IMR-90 (cell line): ENCODE measurements at regions not wholly inside any gene's neighbourhood (a gene's known extent, or its start where the extent isn't known, plus 50 kb on each side); places are given as distances from the start of the nearest gene placed in this dataset.
A peak's percentile ranks its signal among the peaks of the same experiment; 100 is the strongest.

Experiments used
- ATAC-seq: fragments of 200-7000 bp; cut with Tn5 transposase; 2 replicates; pipeline ENCODE4 v1.9.1; 2020; ENCODE audit warnings: low read depth, mild to moderate bottlenecking, moderate library complexity
- BruUV-seq: library from RNA; stranded (reverse); fragments of 400-500 nt; replicated peaks from 2 replicates; lab custom pipeline; 2021; lab: Mats Ljungman, UMichigan
- CTCF ChIA-PET: fragments of 300-600 bp; formaldehyde crosslinking; extraction: SDS; loops from one replicate; lab custom pipeline; 2021; ENCODE audit warnings: antibody characterized with exemption; lab: Yijun Ruan, JAX
- POLR2A ChIA-PET: fragments of 300-600 bp; sonication (Branson Sonifier 250); formaldehyde crosslinking; loops from one replicate; lab custom pipeline; 2022; ENCODE audit warnings: antibody characterized with exemption; ENCODE audit not compliant: unreplicated experiment; lab: Charles Lee
- DNase-seq: peaks from one replicate; pipeline ENCODE4 v3.0.0; 2013
- H2AFZ ChIP-seq: replicated peaks from 2 replicates; pipeline ENCODE3; 2013; ENCODE audit warnings: low read length, mild to moderate bottlenecking; ENCODE audit not compliant: poor library complexity
- H2AK5ac ChIP-seq: 2 replicates; pipeline ENCODE4 v1.6.1; 2013; ENCODE audit warnings: low read depth, low read length, inconsistent platforms
- H2AK9ac ChIP-seq: replicated peaks from 2 replicates; pipeline ENCODE3; 2013; ENCODE audit warnings: mild to moderate bottlenecking, low read depth, low read length, moderate library complexity; ENCODE audit not compliant: poor library complexity
- H2BK120ac ChIP-seq: 2 replicates; pipeline ENCODE4 v1.6.1; 2013; ENCODE audit warnings: low read depth, low read length, inconsistent platforms
- H2BK15ac ChIP-seq: 3 replicates; pipeline ENCODE4 v1.6.1; 2013; ENCODE audit warnings: low read depth, low read length, inconsistent platforms
- H2BK20ac ChIP-seq: 2 replicates; pipeline ENCODE4 v1.6.1; 2013; ENCODE audit warnings: low read depth, mild to moderate bottlenecking, inconsistent platforms, low read length, moderate library complexity
- H2BK5ac ChIP-seq: 2 replicates; pipeline ENCODE4 v1.6.1; 2013; ENCODE audit warnings: mild to moderate bottlenecking, low read depth, low read length, inconsistent platforms; ENCODE audit not compliant: poor library complexity, severe bottlenecking
- H3K14ac ChIP-seq: replicated peaks from 2 replicates; pipeline ENCODE4 v1.6.1; 2013; ENCODE audit warnings: low read depth, low read length, inconsistent platforms
- H3K18ac ChIP-seq: 2 replicates; pipeline ENCODE4 v1.6.1; 2013; ENCODE audit warnings: low read depth, low read length, control low read depth
- H3K23ac ChIP-seq: 2 replicates; pipeline ENCODE4 v1.6.1; 2013; ENCODE audit warnings: low read depth, low read length, inconsistent platforms
- H3K27ac ChIP-seq: 2 replicates; pipeline ENCODE4 v1.5.1; 2013; ENCODE audit warnings: mild to moderate bottlenecking, control low read depth, low read length; ENCODE audit not compliant: insufficient read depth
- H3K27me3 ChIP-seq: 2 replicates; pipeline ENCODE4 v1.6.1; 2013; ENCODE audit warnings: low read length; ENCODE audit not compliant: control insufficient read depth, insufficient read depth
- H3K36me3 ChIP-seq: 2 replicates; pipeline ENCODE4 v1.6.1; 2013; ENCODE audit warnings: low read length, mixed read lengths; ENCODE audit not compliant: control insufficient read depth, insufficient read depth
- H3K4ac ChIP-seq: 2 replicates; pipeline ENCODE4 v1.6.1; 2013; ENCODE audit warnings: low read depth, low read length, inconsistent platforms
- H3K4me1 ChIP-seq: 2 replicates; pipeline ENCODE4 v1.6.1; 2013; ENCODE audit warnings: low read length, mixed read lengths; ENCODE audit not compliant: control insufficient read depth, insufficient read depth
- H3K4me2 ChIP-seq: 2 replicates; pipeline ENCODE4 v1.6.1; 2013; ENCODE audit warnings: low read depth, mild to moderate bottlenecking, control low read depth, low read length, moderate library complexity
- H3K4me3 ChIP-seq: 2 replicates; pipeline ENCODE4 v1.5.1; 2013; ENCODE audit warnings: low read depth, mild to moderate bottlenecking, control low read depth, low read length, moderate library complexity; ENCODE audit not compliant: insufficient read depth
- H3K56ac ChIP-seq: 2 replicates; pipeline ENCODE4 v1.6.1; 2013; ENCODE audit warnings: low read length, inconsistent platforms; ENCODE audit not compliant: insufficient read depth; ENCODE audit errors: extremely low read depth
- H3K79me1 ChIP-seq, 2 experiments: 2 replicates each; pipeline ENCODE4 v1.6.1; 2013; ENCODE audit warnings: low read length in 2 of 2, inconsistent platforms in 1 of 2, low read depth in 1 of 2
- H3K9ac ChIP-seq: 2 replicates; pipeline ENCODE4 v1.6.1; 2013; ENCODE audit warnings: low read depth, low read length, control low read depth
- H3K9me1 ChIP-seq: 2 replicates; pipeline ENCODE4 v1.6.1; 2013; ENCODE audit warnings: low read length, inconsistent platforms; ENCODE audit not compliant: insufficient read depth
- H3K9me3 ChIP-seq: 2 replicates; pipeline ENCODE4 v1.6.1; 2013; ENCODE audit warnings: low read length; ENCODE audit not compliant: control insufficient read depth, insufficient read depth
- H4K20me1 ChIP-seq: 2 replicates; pipeline ENCODE4 v1.6.1; 2013; ENCODE audit warnings: low read length, inconsistent platforms; ENCODE audit not compliant: insufficient read depth
- H4K5ac ChIP-seq: 2 replicates; pipeline ENCODE4 v1.6.1; 2013; ENCODE audit warnings: mild to moderate bottlenecking, low read depth, low read length, control low read depth
- H4K8ac ChIP-seq, 2 experiments: 2 replicates each; pipeline ENCODE4 v1.6.1; 2013; ENCODE audit warnings: low read depth in 2 of 2, low read length in 2 of 2, control low read depth in 1 of 2, inconsistent platforms in 1 of 2
- H4K91ac ChIP-seq: 2 replicates; pipeline ENCODE4 v1.6.1; 2013; ENCODE audit warnings: low read depth, low read length, inconsistent platforms; ENCODE audit not compliant: insufficient read depth
- CEBPB ChIP-seq: IDR thresholded peaks from 2 replicates; pipeline ENCODE4 v1.6.1; 2012; ENCODE audit warnings: low read depth, low read length, improper control_type of control experiment
- CHD1 ChIP-seq: IDR thresholded peaks from 2 replicates; pipeline ENCODE4 v1.6.1; 2012; ENCODE audit warnings: low read depth, low read length, improper control_type of control experiment
- MXI1 ChIP-seq: IDR thresholded peaks from 2 replicates; pipeline ENCODE4 v1.6.1; 2012; ENCODE audit warnings: low read depth, mild to moderate bottlenecking, low read length, moderate library complexity, borderline replicate concordance
- POLR2A ChIP-seq: IDR thresholded peaks from 2 replicates; pipeline ENCODE4 v1.6.1; 2012; ENCODE audit warnings: mild to moderate bottlenecking, low read depth, low read length
- RAD21 ChIP-seq: IDR thresholded peaks from 2 replicates; pipeline ENCODE4 v1.6.1; 2012; ENCODE audit warnings: low read length, improper control_type of control experiment
- SMC3 ChIP-seq: fragments of 150-350 bp; IDR thresholded peaks from 2 replicates; pipeline ENCODE4 v1.6.1; 2016; ENCODE audit warnings: low read depth, mild to moderate bottlenecking, antibody characterized with exemption, low read length, moderate library complexity
- WGBS, 2 experiments: methylation state at CpG; one replicate each; pipeline versions ENCODE4 v1.1.5 to v1.1.7; 2013; ENCODE audit warnings: missing lambda C conversion rate in 2 of 2; ENCODE audit not compliant: insufficient read length in 1 of 2; ENCODE audit errors: extremely low coverage in 2 of 2; 5-methylcytosine and 5-hydroxymethylcytosine counted together
- dilution Hi-C: fragments of 300-500 bp; cut with HindIII; formaldehyde crosslinking; loops from one replicate; pipeline ENCODE4 v1.14.3; 2018; ENCODE audit warnings: low sequenced_read_pairs; ENCODE audit not compliant: unreplicated experiment
- in situ Hi-C: fragments of 300-500 bp; cut with MboI; formaldehyde crosslinking; loops from 3 replicates; pipeline ENCODE4 v1.14.3; 2019; ENCODE audit warnings: low sequenced_read_pairs, inconsistent platforms, mixed read lengths
- intact Hi-C: fragments of 100-400 bp; cut with micrococcal nuclease; formaldehyde crosslinking; loops from 2 replicates; pipeline ENCODE4 v1.10.0; 2022
- TF ChIP-seq, protein P1 (sequence below): conservative IDR thresholded peaks from 2 replicates; pipeline ENCODE4 v1.5.1; 2012; ENCODE audit warnings: mild to moderate bottlenecking, low read depth, low read length, improper control_type of control experiment

- ChIA-PET POLR2A (no interaction called here), CTCF (no interaction called here)
- H4K91ac ChIP-seq: peak overlapping the region; percentile 15
- H3K9ac ChIP-seq: peak overlapping the region; percentile 57; the same call in 1 of the 2 replicates
- no TSS peak for BruUV-seq
- peaks cover 0 to 25% of the 10 kb centered on the region in 2 experiments; a peak in 3 of 4 replicates for H3K79me1 ChIP-seq
- H4K5ac ChIP-seq: peak overlapping the region; percentile 98
- peak overlapping the region; percentile 56 to 75 for H4K8ac ChIP-seq
- H3K9me3 ChIP-seq: no peaks in the 10 kb centered on the region
- peak overlapping the region; percentile 70 for H3K14ac ChIP-seq
- no peaks in the 10 kb centered on the region for H3K36me3 ChIP-seq
- H3K4ac ChIP-seq: peak overlapping the region; percentile 83
- intact Hi-C loops: no loop called here
- no peak overlapping the region for H2AK5ac ChIP-seq
- H2BK15ac ChIP-seq: peak overlapping the region; percentile 73
- H3K27me3 ChIP-seq: no peaks in the 10 kb centered on the region
- in situ Hi-C loops: no loop called here
- peak overlapping the region; percentile 93 for H2BK5ac ChIP-seq
- ATAC-seq (no peak), DNase-seq (no peak)
- peak overlapping the region; percentile 97 for H2BK120ac ChIP-seq
- H4K20me1 ChIP-seq: no peaks in the 10 kb centered on the region
- H2AK9ac ChIP-seq: no peak overlapping the region
- dilution Hi-C loops: no loop called here
- H3K9me1 ChIP-seq: peaks cover 4% of the 10 kb centered on the region
- H3K56ac ChIP-seq: peak overlapping the region; percentile 7; the same call in 1 of the 2 replicates
- H3K18ac ChIP-seq: peak overlapping the region; percentile 94
- WGBS, 2 experiments: 40% methylated on average over 1 of the region's 2 CpGs; no CpG with 5 or more reads in 1 of the 2 experiments
- no peak overlapping the region for H3K4me3 ChIP-seq
- H3K27ac ChIP-seq: peak overlapping the region; percentile 62
- H3K4me1 ChIP-seq: peaks cover 27% of the 10 kb centered on the region
- no peak for TF ChIP-seq MXI1
- no peak for TF ChIP-seq SMC3
- TF ChIP-seq RAD21: no peak
- TF ChIP-seq, protein P1, sequence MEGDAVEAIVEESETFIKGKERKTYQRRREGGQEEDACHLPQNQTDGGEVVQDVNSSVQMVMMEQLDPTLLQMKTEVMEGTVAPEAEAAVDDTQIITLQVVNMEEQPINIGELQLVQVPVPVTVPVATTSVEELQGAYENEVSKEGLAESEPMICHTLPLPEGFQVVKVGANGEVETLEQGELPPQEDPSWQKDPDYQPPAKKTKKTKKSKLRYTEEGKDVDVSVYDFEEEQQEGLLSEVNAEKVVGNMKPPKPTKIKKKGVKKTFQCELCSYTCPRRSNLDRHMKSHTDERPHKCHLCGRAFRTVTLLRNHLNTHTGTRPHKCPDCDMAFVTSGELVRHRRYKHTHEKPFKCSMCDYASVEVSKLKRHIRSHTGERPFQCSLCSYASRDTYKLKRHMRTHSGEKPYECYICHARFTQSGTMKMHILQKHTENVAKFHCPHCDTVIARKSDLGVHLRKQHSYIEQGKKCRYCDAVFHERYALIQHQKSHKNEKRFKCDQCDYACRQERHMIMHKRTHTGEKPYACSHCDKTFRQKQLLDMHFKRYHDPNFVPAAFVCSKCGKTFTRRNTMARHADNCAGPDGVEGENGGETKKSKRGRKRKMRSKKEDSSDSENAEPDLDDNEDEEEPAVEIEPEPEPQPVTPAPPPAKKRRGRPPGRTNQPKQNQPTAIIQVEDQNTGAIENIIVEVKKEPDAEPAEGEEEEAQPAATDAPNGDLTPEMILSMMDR: no peak
- no peak for TF ChIP-seq CEBPB
- no peak for TF ChIP-seq CHD1
- TF ChIP-seq POLR2A: no peak
- H2BK20ac ChIP-seq: peak overlapping the region; percentile 96; the same call in 1 of the 2 replicates
- H3K23ac ChIP-seq: peak overlapping the region; percentile 63; the same call in 1 of the 2 replicates
- peak overlapping the region; percentile 85; the same call in 1 of the 2 replicates for H3K4me2 ChIP-seq
- H2AFZ ChIP-seq: no peak overlapping the region
These were observed 89.0 kb downstream of the NFKBIZ start for GRCh38 chr3:101938262-101938847.
